ENCODE measurements at regions not wholly inside any gene's neighbourhood (a gene's known extent, or its start where the extent isn't known, plus 50 kb on each side); places are given as distances from the start of the nearest gene placed in this dataset.

DNA sequence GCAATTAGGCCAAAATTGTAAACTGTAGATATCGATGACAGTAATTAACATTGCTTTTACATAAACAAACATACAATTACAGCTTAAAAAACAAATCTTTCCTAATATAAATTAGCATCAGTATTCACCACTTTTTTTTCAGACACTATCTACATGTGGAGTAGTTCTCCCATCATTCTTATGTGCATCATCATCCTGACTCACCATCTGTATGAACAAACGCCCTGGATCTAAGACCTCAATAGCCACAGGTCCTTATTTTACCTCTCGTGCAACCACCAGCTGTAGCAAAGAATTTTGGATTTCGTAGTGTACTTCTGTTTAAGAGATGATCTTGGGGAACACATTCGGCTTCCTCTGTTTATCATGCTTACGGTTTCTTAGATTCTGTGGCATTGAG is 551.9 kb upstream of the KIRREL3 start:
- no peak for DNase-seq

DNA sequence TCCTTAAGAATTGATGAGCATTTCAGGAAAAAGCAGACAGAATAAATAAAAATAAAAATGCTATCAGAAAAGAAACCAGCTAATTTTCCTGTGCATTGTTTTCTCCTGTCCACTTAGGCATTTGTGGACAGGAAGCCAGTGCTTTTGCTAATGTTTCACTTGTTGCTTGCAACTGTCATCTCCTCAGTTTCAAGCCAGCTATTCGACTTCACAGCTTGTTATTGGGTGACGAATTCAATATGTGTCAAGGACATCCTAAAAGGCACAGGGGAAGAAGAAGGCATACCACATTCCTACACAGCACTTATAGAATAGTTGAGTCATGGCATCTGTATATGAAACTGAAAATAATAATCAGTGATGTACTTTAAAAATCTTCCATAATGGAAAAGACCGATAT is 530.6 kb upstream of the KIRREL3 start:
- DNase-seq, result no peak

DNA sequence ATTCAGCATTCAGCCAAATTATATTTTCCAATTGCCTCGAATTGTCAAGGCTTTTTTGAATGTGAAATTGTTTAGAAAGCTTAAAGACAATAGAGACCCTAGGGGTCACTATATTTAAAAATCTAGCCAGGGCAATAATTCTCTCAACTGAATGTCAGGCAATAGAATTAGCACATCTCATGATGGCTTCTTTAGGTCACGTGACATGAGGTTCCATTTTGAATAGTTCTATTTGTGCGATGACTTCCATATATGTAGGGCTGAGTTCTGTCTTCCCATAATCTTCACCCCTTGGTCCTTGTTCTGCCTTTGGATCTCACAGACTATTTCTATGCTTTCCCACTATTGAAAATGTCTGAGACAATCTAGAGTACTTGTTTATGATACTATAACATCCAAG is 527.7 kb upstream of the KIRREL3 start:
- DNase-seq, result no peak

DNA sequence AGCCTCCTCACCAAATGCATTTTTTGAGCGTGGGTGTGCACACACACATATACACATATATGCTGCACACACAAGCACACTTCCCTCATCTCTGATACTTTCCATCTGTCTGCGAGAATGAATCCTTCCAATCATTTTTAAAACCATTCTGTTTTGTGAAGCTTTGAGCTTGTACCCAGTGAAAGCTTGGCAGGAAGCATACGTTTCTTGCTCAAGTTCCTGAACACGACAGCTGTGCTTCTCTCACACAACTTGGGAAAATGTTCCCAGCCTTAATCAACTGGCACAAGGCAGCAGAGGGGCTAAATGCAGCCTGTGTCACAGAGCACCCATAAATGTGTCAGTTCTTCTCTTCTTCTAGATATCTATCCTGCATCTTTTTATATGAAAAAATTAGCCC is 524.0 kb upstream of the KIRREL3 start:
- DNase-seq, result no peak

- DNase-seq, result peak; percentile 37
Observed at GRCh38 chr11:127521413-127521812, 520.8 kb upstream of the KIRREL3 start.

- DNase-seq, result no peak
Observed at GRCh38 chr11:127507851-127508250, 507.3 kb upstream of the KIRREL3 start.

GRCh38 chr11:127506647-127507046 is 506.1 kb upstream of the KIRREL3 start:
- no peak for DNase-seq

DNA sequence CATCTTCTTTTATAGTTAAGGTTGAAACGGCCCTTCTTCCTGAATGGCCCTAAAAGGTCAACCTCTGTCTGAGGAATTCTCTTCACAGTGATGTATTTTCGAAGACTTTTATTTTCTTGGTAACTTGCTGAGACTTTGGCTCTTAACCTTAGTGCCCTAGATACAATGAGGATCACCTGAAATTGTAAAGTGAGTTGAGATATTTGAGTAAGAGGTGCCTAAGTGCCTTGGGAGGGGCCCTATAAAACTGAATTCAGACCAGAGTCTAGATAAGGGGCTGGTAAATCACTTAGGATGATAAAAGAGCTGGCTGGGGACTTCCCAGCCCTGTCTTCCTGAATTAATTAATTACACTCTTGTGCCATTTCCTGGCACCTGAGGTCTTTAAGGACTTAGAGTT is 505.6 kb upstream of the KIRREL3 start:
- DNase-seq, result no peak

DNA sequence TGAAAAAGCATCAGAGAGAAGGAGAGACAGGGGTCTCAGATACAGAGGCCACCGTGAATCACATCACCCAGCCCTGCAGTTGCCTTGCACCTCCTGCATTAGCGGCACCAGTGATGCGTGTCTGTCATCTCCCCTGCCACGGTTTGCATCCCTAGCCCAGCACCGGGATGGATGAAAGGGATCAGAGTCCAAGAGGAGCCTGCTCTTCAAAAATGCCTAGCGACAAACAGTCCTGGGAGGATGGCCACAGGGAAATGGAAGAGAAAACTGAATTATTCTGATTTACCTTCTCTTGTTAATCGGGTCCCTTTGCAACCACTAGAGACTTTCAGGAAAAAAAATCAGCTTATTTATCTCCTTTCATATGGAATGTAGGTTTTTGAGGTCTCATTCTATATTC is 495.6 kb upstream of the KIRREL3 start:
- no peak for DNase-seq

GRCh38 chr11:127493330-127494022 is 492.9 kb upstream of the KIRREL3 start:
- peak; percentile 13 for DNase-seq

- no peak for DNase-seq
Observed at GRCh38 chr11:127492029-127492428, 491.5 kb upstream of the KIRREL3 start.

GRCh38 chr11:127491589-127491988 is 491.0 kb upstream of the KIRREL3 start:
- DNase-seq, result no peak

DNA sequence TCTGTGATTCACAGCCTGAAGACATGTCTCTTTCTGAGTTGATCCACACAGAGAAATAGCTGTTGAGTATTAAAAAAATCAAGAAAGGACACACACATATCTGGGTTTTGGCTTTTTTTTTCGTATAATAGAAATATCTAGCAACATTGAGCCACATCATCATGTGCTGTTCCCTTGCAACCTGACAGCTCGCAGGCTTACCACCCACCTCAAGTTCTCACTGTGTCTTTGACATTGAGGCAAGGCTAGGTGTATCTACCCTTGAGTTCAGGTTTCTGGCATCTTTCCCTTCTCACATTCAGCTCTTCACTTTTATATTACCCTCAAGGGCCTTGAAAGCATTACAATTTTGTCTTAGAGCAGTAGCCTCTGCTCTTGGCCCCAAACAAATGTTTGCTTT is 490.3 kb upstream of the KIRREL3 start:
- DNase-seq, result no peak

DNA sequence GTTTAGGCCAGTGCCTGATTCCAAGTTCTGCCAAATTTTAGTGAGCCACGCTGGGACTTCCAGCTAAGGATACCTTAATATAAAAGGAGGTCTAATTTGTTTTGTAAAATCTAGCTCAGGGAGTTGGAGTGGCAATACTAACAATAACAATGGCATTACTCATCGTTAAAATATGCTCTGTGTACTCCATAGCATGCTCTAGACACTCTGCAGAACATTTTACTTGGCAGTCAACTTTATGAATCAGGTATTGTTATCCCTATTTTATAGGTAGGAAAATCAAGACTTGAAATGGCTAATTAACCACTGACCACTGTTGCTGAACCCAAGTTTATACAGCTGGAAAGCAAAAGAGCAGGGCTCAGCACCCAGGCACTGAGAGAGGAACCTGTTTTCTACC is 485.0 kb upstream of the KIRREL3 start:
- DNase-seq, result no peak

- no peak for DNase-seq
Observed at GRCh38 chr11:127481391-127481790, 480.8 kb upstream of the KIRREL3 start.

GRCh38 chr11:127478826-127479225 is 478.3 kb upstream of the KIRREL3 start:
- no peak for DNase-seq

DNA sequence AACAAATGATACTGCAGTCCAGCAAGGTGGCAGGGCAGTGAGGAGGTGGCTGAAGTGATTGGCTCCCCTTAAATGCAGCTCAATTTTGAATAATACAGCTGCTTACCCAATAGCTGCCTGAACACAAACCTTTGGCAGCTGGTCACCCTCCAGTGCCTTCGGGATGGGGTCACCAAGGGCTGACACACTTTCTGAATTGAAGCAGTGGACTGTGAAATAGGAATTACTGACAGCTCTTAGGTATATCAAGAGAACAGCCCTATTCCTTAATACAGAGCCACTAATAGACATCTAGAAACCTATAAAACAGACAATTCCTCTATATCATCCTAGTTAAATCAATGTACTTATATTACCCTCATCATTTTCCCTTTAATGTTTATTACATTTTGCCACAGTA is 474.2 kb upstream of the KIRREL3 start:
- no peak for DNase-seq

GRCh38 chr11:127472505-127472904 is 471.9 kb upstream of the KIRREL3 start:
- DNase-seq, result no peak

- no peak for DNase-seq
Observed at GRCh38 chr11:127471662-127472061, 471.1 kb upstream of the KIRREL3 start.

- DNase-seq, result peak; percentile 2
Observed at GRCh38 chr11:127470306-127470884, 469.8 kb upstream of the KIRREL3 start.

GRCh38 chr11:127464325-127464724 is 463.8 kb upstream of the KIRREL3 start:
- DNase-seq, result no peak

GRCh38 chr11:127462065-127462344 is 461.4 kb upstream of the KIRREL3 start:
- DNase-seq, result no peak

DNA sequence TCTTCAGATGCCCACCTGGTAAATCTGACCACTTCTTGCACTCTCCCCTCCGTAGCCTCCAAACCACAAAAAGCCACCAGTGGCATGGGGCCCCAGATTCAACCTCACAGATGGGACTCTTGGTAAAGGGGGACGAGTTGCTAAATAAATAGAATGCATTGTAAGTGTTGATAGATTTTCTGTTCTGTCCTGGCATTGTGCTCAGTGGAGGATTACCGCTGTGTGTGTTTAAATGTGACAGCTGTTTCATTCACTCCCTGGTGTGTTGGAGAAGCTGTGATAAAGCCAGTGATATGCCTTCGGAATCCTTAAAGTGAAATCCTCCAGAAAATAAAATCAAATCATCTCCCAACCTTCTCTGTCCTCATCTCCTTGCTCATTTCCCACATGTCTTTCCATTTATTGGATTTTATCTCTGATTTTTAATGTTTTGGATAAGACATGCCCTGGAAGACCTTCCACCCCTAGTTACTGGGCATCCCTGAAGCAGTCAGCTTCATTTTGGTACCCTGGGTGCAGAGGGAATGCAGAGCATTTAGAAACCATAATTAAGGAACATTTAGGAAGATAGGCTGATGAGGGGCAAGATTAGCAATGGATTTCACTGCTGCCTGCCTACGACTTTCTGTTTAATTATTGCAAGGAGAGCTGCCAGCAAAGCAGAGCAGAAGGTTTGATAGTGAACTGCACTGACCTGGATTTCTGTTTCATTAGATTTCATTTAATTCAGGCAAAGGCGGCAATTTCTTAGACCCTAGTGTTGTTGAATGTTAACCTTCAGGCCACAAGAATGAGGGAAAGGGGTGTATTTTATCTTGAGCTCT is 460.9 kb upstream of the KIRREL3 start:
- no peak for DNase-seq

- DNase-seq, result no peak
Observed at GRCh38 chr11:127458561-127458960, 458.0 kb upstream of the KIRREL3 start.
